Neural progenitor cell (in vitro differentiated cells): ENCODE measurements at regions not wholly inside any gene's neighbourhood (a gene's known extent, or its start where the extent isn't known, plus 50 kb on each side); places are given as distances from the start of the nearest gene placed in this dataset.

ENCODE experiments used
- DNase-seq: peaks from one replicate; pipeline ENCODE4 v3.0.0-alpha.2; 2016; ENCODE audit warnings: low spot score
- H2AFZ ChIP-seq: fragments of 200-600 bp; sonication (generic); replicated peaks from 2 replicates; pipeline ENCODE4 v1.6.1; 2016; ENCODE audit warnings: antibody characterized with exemption
- H3F3A ChIP-seq: fragments of 200-600 bp; sonication (generic); 2 replicates; pipeline ENCODE4 v1.6.1; 2016; ENCODE audit warnings: antibody characterized with exemption, low read depth
- H3K27ac ChIP-seq: fragments of 200-600 bp; sonication (generic); 2 replicates; pipeline ENCODE4 v1.5.1; 2016; ENCODE audit warnings: mild to moderate bottlenecking
- H3K27me3 ChIP-seq: fragments of 200-600 bp; sonication (generic); 2 replicates; pipeline ENCODE4 v1.6.1; 2016; ENCODE audit warnings: mild to moderate bottlenecking, moderate library complexity
- H3K36me3 ChIP-seq: fragments of 200-600 bp; sonication (generic); 2 replicates; pipeline ENCODE4 v1.5.1; 2016
- H3K4me1 ChIP-seq: fragments of 200-600 bp; sonication (generic); 2 replicates; pipeline ENCODE4 v1.6.1; 2016; ENCODE audit warnings: mixed run types
- H3K4me2 ChIP-seq: fragments of 200-600 bp; sonication (generic); 2 replicates; pipeline ENCODE4 v1.6.1; 2016
- H3K4me3 ChIP-seq: fragments of 200-600 bp; sonication (generic); 2 replicates; pipeline ENCODE4 v1.5.1; 2016
- H3K79me2 ChIP-seq: fragments of 200-600 bp; sonication (generic); 2 replicates; pipeline ENCODE4 v1.6.1; 2016; ENCODE audit warnings: low read depth
- H3K9ac ChIP-seq: fragments of 200-600 bp; sonication (generic); 2 replicates; pipeline ENCODE4 v1.6.1; 2016
- H3K9me3 ChIP-seq: fragments of 200-600 bp; sonication (generic); 2 replicates; pipeline ENCODE4 v1.5.1; 2016; ENCODE audit warnings: low read depth
- H4K20me1 ChIP-seq: fragments of 200-600 bp; sonication (generic); 2 replicates; pipeline ENCODE4 v1.6.1; 2016; ENCODE audit warnings: low read depth
- H3K27ac Mint-ChIP-seq: 3 replicates; pipeline ENCODE4 v1.8.0; 2021; ENCODE audit warnings: mixed read lengths
- H3K27me3 Mint-ChIP-seq: 2 replicates; pipeline ENCODE4 v1.8.0; 2022; ENCODE audit warnings: low read depth, mild to moderate bottlenecking, inconsistent platforms, moderate library complexity, mixed read lengths; ENCODE audit not compliant: insufficient read depth
- H3K36me3 Mint-ChIP-seq: 3 replicates; pipeline ENCODE4 v1.8.0; 2021; ENCODE audit warnings: mixed read lengths
- H3K4me1 Mint-ChIP-seq: 3 replicates; pipeline ENCODE4 v1.8.0; 2021; ENCODE audit warnings: mixed read lengths
- H3K4me3 Mint-ChIP-seq: 3 replicates; pipeline ENCODE4 v1.8.0; 2021; ENCODE audit warnings: mild to moderate bottlenecking, moderate library complexity, mixed read lengths
- H3K9me3 Mint-ChIP-seq: 3 replicates; pipeline ENCODE4 v1.8.0; 2020; ENCODE audit warnings: mixed read lengths
- CTCF ChIP-seq: fragments of 200-600 bp; sonication (generic); IDR thresholded peaks from 2 replicates; pipeline ENCODE4 v1.5.1; 2017; ENCODE audit warnings: antibody characterized with exemption, mild to moderate bottlenecking
- EZH2 ChIP-seq: fragments of 200-600 bp; sonication (generic); IDR thresholded peaks from 2 replicates; pipeline ENCODE4 v1.6.1; 2017; ENCODE audit warnings: antibody characterized with exemption, mild to moderate bottlenecking, moderate library complexity
- EZH2phosphoT487 ChIP-seq: fragments of 200-600 bp; sonication (generic); IDR thresholded peaks from 2 replicates; pipeline ENCODE4 v1.6.1; 2017; ENCODE audit warnings: antibody characterized with exemption

- no peaks in the 10 kb centered on the region for H3F3A ChIP-seq
- no peak overlapping the region for H3K4me3 ChIP-seq
- H2AFZ ChIP-seq = peak overlapping the region; percentile 12
- peaks cover 9% of the 10 kb centered on the region for H3K4me1 ChIP-seq
- peaks cover 12% of the 10 kb centered on the region for H3K4me1 Mint-ChIP-seq
- no peaks in the 10 kb centered on the region for H3K27me3 ChIP-seq
- no peak overlapping the region for H3K27ac ChIP-seq
- H3K36me3 ChIP-seq = no peaks in the 10 kb centered on the region
- no peaks in the 10 kb centered on the region for H3K36me3 Mint-ChIP-seq
- peak overlapping the region; percentile 74 for H3K27ac Mint-ChIP-seq
- no peaks in the 10 kb centered on the region for H3K79me2 ChIP-seq
- no peaks in the 10 kb centered on the region for H3K9me3 ChIP-seq
- no peaks in the 10 kb centered on the region for H3K9me3 Mint-ChIP-seq
- TF ChIP-seq EZH2 = no peak
- no peak for TF ChIP-seq CTCF
- no peak for TF ChIP-seq EZH2phosphoT487
- H3K4me2 ChIP-seq = no peak overlapping the region
- no peaks in the 10 kb centered on the region for H4K20me1 ChIP-seq
- DNase-seq = peak; percentile 6
- no peak overlapping the region for H3K9ac ChIP-seq
- H3K4me3 Mint-ChIP-seq = no peak overlapping the region
- no peaks in the 10 kb centered on the region for H3K27me3 Mint-ChIP-seq
These were observed 641.7 kb upstream of the NRXN1 start for GRCh38 chr2:51673628-51674027.

- H3K4me1 Mint-ChIP-seq = no peaks in the 10 kb centered on the region
These were observed 635.7 kb upstream of the NRXN1 start for GRCh38 chr2:51667679-51668078.

GRCh38 chr2:51662187-51662586, 630.3 kb upstream of the NRXN1 start:
- no peak overlapping the region for H3K27ac ChIP-seq
- H3F3A ChIP-seq = no peaks in the 10 kb centered on the region
- no peak overlapping the region for H3K4me3 Mint-ChIP-seq
- H3K36me3 Mint-ChIP-seq = no peaks in the 10 kb centered on the region
- no peaks in the 10 kb centered on the region for H4K20me1 ChIP-seq
- H3K9me3 Mint-ChIP-seq = peaks cover 4% of the 10 kb centered on the region
- no peak for TF ChIP-seq CTCF
- TF ChIP-seq EZH2phosphoT487 = no peak
- no peak for TF ChIP-seq EZH2
- H3K4me2 ChIP-seq = no peak overlapping the region
- no peaks in the 10 kb centered on the region for H3K79me2 ChIP-seq
- H3K4me1 ChIP-seq = no peaks in the 10 kb centered on the region
- no peak overlapping the region for H3K9ac ChIP-seq
- no peak for DNase-seq
- H3K4me3 ChIP-seq = no peak overlapping the region
- H3K27me3 ChIP-seq = no peaks in the 10 kb centered on the region
- H2AFZ ChIP-seq = no peak overlapping the region
- no peaks in the 10 kb centered on the region for H3K36me3 ChIP-seq
- no peaks in the 10 kb centered on the region for H3K4me1 Mint-ChIP-seq
- H3K27ac Mint-ChIP-seq = no peak overlapping the region
- no peaks in the 10 kb centered on the region for H3K27me3 Mint-ChIP-seq
- H3K9me3 ChIP-seq = no peaks in the 10 kb centered on the region

More at GRCh38 chr2:51667679-51668078, 635.7 kb upstream of the NRXN1 start:
- H3K4me1 ChIP-seq = no peaks in the 10 kb centered on the region
- H3K4me3 ChIP-seq = no peak overlapping the region
- no peaks in the 10 kb centered on the region for H4K20me1 ChIP-seq
- no peaks in the 10 kb centered on the region for H3F3A ChIP-seq
- no peaks in the 10 kb centered on the region for H3K36me3 ChIP-seq
- TF ChIP-seq EZH2phosphoT487 = no peak
- TF ChIP-seq CTCF = no peak
- no peak for TF ChIP-seq EZH2
- Mint-ChIP-seq H3K36me3 (no peaks in the 10 kb centered on the region), H3K9me3 (peaks cover 4% of the 10 kb centered on the region), H3K27ac (no peak overlapping the region), H3K27me3 (no peaks in the 10 kb centered on the region), H3K4me3 (no peak overlapping the region)
- no peaks in the 10 kb centered on the region for H3K27me3 ChIP-seq
- no peaks in the 10 kb centered on the region for H3K9me3 ChIP-seq
- no peak overlapping the region for H2AFZ ChIP-seq
- no peaks in the 10 kb centered on the region for H3K79me2 ChIP-seq
- H3K4me2 ChIP-seq = no peak overlapping the region
- DNase-seq = no peak
- no peak overlapping the region for H3K9ac ChIP-seq
- H3K27ac ChIP-seq = no peak overlapping the region

GRCh38 chr2:51657849-51658248, 625.9 kb upstream of the NRXN1 start:
- TF ChIP-seq EZH2phosphoT487 (no peak), EZH2 (no peak), CTCF (no peak)
- Mint-ChIP-seq H3K36me3 (no peaks in the 10 kb centered on the region), H3K27ac (no peak overlapping the region), H3K27me3 (no peaks in the 10 kb centered on the region), H3K9me3 (no peaks in the 10 kb centered on the region), H3K4me1 (no peaks in the 10 kb centered on the region), H3K4me3 (no peak overlapping the region)
- Histone ChIP-seq H3K27ac (no peak overlapping the region), H3K4me1 (no peaks in the 10 kb centered on the region), H3K9me3 (no peaks in the 10 kb centered on the region), H3F3A (no peaks in the 10 kb centered on the region), H2AFZ (no peak overlapping the region), H3K4me3 (no peak overlapping the region), H3K27me3 (no peaks in the 10 kb centered on the region), H4K20me1 (no peaks in the 10 kb centered on the region), H3K9ac (no peak overlapping the region), H3K79me2 (no peaks in the 10 kb centered on the region), H3K4me2 (no peak overlapping the region), H3K36me3 (no peaks in the 10 kb centered on the region)
- no peak for DNase-seq
